IMR-90 (cell line): ENCODE measurements at regions not wholly inside any gene's neighbourhood (a gene's known extent, or its start where the extent isn't known, plus 50 kb on each side); places are given as distances from the start of the nearest gene placed in this dataset.

Experiments
- BHLHE40 ChIP-seq: fragments of 150-350 bp; IDR thresholded peaks from 2 replicates; pipeline ENCODE4 v1.6.1; 2016; ENCODE audit warnings: mild to moderate bottlenecking, low read depth, low read length
- CEBPB ChIP-seq: IDR thresholded peaks from 2 replicates; pipeline ENCODE4 v1.6.1; 2012; ENCODE audit warnings: low read depth, low read length, improper control_type of control experiment
- CTCF ChIP-seq: conservative IDR thresholded peaks from 2 replicates; pipeline ENCODE4 v1.5.1; 2012; ENCODE audit warnings: mild to moderate bottlenecking, low read depth, low read length, improper control_type of control experiment
- ELK1 ChIP-seq: fragments of 150-350 bp; IDR thresholded peaks from 2 replicates; pipeline ENCODE4 v1.6.1; 2016; ENCODE audit warnings: low read depth, mild to moderate bottlenecking, low read length, moderate library complexity, borderline replicate concordance
- FOS ChIP-seq: fragments of 150-350 bp; IDR thresholded peaks from 2 replicates; pipeline ENCODE4 v1.6.1; 2016; ENCODE audit warnings: low read depth, low read length
- MAFK ChIP-seq: IDR thresholded peaks from 2 replicates; pipeline ENCODE4 v1.6.1; 2012; ENCODE audit warnings: low read depth, low read length, improper control_type of control experiment
- MAZ ChIP-seq: IDR thresholded peaks from 2 replicates; pipeline ENCODE4 v1.6.1; 2012; ENCODE audit warnings: low read depth, mild to moderate bottlenecking, low read length, improper control_type of control experiment, moderate library complexity, borderline replicate concordance
- MXI1 ChIP-seq: IDR thresholded peaks from 2 replicates; pipeline ENCODE4 v1.6.1; 2012; ENCODE audit warnings: low read depth, mild to moderate bottlenecking, low read length, moderate library complexity, borderline replicate concordance
- POLR2A ChIP-seq: IDR thresholded peaks from 2 replicates; pipeline ENCODE4 v1.6.1; 2012; ENCODE audit warnings: mild to moderate bottlenecking, low read depth, low read length
- RAD21 ChIP-seq: IDR thresholded peaks from 2 replicates; pipeline ENCODE4 v1.6.1; 2012; ENCODE audit warnings: low read length, improper control_type of control experiment
- RCOR1 ChIP-seq: IDR thresholded peaks from 2 replicates; pipeline ENCODE4 v1.6.1; 2012; ENCODE audit warnings: mild to moderate bottlenecking, low read length, improper control_type of control experiment; ENCODE audit not compliant: insufficient replicate concordance
- RFX5 ChIP-seq: IDR thresholded peaks from 2 replicates; pipeline ENCODE4 v1.8.0; 2012; ENCODE audit warnings: low read depth, mild to moderate bottlenecking, low read length, moderate library complexity
- SMC3 ChIP-seq: fragments of 150-350 bp; IDR thresholded peaks from 2 replicates; pipeline ENCODE4 v1.6.1; 2016; ENCODE audit warnings: low read depth, mild to moderate bottlenecking, antibody characterized with exemption, low read length, moderate library complexity
- TF ChIP-seq, protein P1 (sequence below): fragments of 150-350 bp; IDR thresholded peaks from 2 replicates; pipeline ENCODE4 v1.6.1; 2017; ENCODE audit warnings: mild to moderate bottlenecking, antibody characterized with exemption, low read length, low read depth

DNA sequence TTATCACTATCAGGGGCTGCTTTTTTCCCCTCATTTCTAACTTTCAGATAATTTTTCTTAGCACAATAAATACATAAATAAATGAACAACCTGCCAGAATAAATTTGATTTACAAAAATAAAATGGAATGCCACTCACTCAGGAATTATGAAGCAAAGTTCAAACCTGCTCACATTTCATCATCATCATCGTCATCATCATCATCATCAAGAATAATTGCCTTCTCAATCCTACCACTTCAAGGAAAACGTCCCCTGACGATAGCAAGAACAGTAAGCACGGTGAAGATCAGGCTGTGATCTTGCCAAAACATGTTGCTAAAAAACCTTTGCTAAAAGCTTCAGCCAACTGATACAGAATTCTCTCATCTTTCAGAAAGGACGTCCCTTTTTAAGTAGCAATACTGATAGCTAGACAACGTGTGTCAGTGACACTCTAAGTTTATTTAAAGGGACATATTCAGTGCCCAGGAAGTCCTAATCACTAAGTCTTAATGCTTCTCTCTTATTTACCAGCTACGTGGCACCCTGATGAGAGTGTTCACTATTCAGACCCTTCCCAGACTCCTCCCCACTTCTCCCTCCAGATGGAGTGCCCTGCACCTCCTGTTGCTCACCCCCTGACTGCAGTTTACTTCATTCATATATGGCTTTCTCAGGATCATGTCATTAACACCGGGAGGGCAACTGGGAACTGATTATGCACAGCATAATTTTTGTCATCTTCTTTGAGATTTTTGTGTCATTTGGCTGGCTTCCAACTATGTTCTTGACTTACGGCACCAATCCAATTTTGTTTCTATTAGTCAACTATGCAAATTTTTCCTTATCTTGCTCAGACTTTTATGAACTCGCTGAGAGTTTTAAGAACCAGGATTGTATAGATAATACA lies 200.1 kb upstream of the GUCY1A2 start:
- TF ChIP-seq POLR2A (no peak), CTCF (no peak), RCOR1 (no peak), SMC3 (no peak), FOS (no peak), MAZ (no peak), ELK1 (no peak), MAFK (no peak), CEBPB (no peak), BHLHE40 (no peak), RAD21 (no peak), RFX5 (no peak), MXI1 (no peak)
- TF ChIP-seq, protein P1, sequence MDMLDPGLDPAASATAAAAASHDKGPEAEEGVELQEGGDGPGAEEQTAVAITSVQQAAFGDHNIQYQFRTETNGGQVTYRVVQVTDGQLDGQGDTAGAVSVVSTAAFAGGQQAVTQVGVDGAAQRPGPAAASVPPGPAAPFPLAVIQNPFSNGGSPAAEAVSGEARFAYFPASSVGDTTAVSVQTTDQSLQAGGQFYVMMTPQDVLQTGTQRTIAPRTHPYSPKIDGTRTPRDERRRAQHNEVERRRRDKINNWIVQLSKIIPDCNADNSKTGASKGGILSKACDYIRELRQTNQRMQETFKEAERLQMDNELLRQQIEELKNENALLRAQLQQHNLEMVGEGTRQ: no peak
